SK-N-SH (cell line): ENCODE measurements at regions not wholly inside any gene's neighbourhood (a gene's known extent, or its start where the extent isn't known, plus 50 kb on each side); places are given as distances from the start of the nearest gene placed in this dataset.

Source experiments
- CTCF ChIP-seq: fragments of 200-600 bp; sonication (generic); IDR thresholded peaks from 2 replicates; pipeline ENCODE4 v1.6.1; 2017; ENCODE audit warnings: antibody characterized with exemption, mild to moderate bottlenecking, moderate library complexity
- TAF1 ChIP-seq: IDR thresholded peaks from 2 replicates; pipeline ENCODE4 v1.6.1; 2012; ENCODE audit warnings: low read depth, mild to moderate bottlenecking, low read length, moderate library complexity, borderline replicate concordance
- ZBTB33 ChIP-seq: IDR thresholded peaks from 2 replicates; pipeline ENCODE4 v1.4.0; 2012; ENCODE audit warnings: low read depth, borderline replicate concordance

- TF ChIP-seq ZBTB33 (no peak), TAF1 (no peak), CTCF (no peak)
Observed at GRCh38 chr5:143481697-143482531, 78.4 kb upstream of the NR3C1 start.
